HG02981 (cell line): ENCODE measurements at regions not wholly inside any gene's neighbourhood (a gene's known extent, or its start where the extent isn't known, plus 50 kb on each side); places are given as distances from the start of the nearest gene placed in this dataset.
"Not testable (repeated sequence)": the region's sequence is repeated elsewhere in the genome, so short reads cannot be mapped to it uniquely, and the experiment has no call there.

Source experiments
- ATAC-seq: cut with Tn5 transposase; IDR thresholded peaks from one replicate; pipeline ENCODE4 v1.9.1; 2021; ENCODE audit warnings: mild to moderate bottlenecking, moderate library complexity; ENCODE audit not compliant: unreplicated experiment

DNA sequence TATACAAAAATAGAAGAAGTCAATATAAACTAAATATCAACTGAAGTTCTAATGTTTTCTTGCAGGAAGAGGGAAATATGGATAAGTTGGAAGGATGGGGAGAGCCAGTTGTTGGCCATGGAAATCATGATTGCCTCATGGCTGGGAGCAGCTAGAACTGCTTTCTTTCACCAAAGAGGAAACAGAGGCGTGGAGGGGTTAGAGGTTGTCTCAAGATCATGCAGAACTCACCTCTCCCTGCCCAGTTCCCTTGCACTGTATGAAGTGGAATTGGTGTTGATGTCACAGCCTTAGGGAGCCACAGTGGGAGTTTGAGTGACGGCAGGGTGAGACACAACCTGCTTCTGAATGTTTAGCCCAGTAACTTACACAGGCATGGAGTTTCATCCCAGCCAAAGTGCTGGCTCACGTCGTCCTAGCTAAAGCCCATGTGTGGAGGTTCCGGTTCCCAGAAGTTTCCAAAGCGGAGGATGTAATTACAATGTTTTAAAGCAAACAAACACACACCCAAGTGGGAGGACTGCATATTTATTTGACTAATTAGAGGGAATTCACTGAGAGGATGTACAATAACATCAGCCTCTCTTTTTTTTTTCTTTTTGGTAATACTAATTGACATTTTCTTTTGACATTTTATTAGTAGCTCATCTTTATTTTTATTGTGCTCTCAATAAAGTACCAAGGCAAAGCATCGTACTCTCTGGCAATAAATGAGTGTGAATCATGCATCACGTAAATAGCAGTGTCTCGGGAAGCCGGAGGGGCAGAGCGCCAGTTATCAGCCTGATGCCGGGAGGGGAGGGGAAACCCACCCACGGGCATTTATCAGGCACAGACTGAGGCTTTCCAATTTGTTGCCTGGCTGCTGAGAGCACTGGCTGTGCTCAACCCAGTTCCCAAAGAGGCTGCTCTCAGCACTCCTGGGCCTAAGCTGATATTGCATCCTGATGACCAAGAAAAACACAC, 118.7 kb upstream of the CDH5 start:
- no peak for ATAC-seq

DNA sequence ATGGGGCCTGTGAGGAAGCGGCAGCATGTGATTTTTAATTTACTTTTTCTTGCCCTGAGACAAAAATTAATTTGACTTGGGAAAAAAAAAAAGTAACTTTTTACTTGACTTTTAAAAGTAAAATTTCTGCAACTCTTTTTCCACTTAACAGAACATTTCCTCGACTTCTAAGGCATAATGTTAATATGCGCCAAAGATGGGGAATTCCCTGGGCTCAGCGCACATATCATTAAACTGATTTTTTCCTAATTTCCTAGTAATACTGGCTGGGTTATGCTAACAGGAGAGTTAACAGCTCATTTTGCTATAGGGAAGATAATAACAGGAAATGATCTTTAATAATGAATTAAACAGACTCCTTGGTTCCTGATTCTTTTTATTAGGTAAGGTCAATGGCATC, 120.6 kb upstream of the CDH5 start:
- no peak for ATAC-seq

DNA sequence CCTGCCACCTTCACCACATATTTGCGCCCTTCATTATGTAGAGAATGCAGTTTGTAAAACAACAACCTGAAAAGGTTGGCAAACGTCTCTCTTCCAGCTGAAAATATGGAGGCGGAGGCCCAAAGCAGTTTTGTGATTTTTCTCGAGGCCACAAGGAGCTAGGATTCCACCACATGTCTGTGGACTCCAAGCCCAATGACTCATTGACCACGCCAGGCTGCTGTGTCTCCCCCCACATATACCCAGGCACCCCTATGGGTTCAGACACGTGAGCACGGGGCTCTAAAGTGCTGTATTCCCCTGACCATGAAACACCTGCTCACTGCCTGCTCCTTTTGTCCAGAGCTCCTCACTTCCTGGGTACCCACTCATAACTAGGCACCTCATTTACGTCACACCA, 121.4 kb upstream of the CDH5 start:
- no peak for ATAC-seq

DNA sequence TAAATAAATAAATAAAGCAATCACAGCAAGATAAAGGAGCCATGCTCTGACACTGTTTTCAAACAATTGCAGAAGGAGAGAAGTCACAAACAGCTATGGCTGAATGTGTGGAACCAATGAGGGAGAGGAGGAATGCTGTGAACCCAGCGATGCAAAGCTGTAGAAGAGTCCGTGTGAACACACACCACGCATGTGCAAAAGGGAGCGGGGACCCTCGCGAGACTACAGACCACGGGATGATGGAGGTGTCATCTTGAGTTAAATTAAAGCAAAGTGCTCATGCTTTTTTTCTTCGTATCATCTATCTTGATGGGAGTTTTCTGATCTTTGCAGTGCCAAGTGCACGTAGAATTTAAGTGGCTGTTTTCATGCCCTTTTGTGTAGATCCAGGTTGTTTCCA, 123.8 kb upstream of the CDH5 start:
- ATAC-seq, result no peak

DNA sequence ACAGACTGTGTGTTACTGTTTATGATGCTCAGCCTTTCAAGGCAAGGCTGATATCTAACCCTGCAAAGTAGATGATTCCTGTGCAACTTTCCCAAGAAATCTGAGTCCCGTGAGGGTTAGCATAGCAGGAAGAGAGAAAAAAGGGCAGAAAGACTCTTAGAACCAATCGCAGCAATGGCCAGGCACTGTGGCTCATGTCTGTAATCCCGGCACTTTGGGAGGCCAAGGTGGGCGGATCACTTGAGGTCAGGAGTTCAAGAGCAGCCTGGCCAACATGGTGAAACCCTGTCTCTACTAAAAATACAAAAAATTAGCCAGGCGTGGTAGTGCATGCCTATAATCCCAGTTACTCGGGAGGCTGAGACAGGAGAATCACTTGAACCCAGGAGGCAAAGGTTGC, 124.3 kb upstream of the CDH5 start:
- ATAC-seq, result not testable (repeated sequence)

DNA sequence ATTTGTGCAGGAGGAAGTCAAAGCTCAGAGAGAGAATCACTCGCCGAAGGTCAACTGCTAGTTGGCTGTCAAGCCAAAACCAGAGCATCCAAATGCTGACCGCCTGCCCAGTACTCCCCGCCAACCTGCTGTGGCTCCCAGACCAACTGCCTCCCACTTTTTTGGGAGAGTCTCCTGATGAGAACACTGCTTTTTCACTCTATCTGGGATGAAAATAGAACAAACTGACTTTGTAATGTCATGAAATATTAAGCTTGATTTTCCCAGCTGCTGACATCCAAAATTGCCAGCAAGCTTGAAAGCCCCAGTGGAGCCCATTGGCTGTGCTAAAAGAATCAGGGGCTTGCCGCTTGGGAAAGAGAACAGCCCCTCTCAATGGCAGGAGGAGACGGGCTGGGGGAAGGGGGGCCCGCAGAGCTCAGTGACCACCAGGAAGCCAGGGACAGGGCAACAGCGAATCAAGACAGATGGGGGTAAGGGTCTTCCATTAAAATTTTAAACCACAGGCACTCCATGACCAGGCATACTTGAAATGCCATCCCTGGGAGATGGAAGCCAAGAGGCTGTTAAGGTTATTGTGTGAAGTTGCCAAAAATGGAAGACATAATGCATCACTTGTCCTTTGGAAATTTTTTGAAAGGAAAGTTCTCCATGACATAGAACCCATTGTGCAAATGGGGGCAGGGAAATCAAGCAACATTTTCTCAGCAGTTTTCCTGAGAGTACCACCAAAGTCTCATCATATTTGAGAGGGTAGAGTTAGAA, 125.7 kb upstream of the CDH5 start:
- ATAC-seq, result no peak

DNA sequence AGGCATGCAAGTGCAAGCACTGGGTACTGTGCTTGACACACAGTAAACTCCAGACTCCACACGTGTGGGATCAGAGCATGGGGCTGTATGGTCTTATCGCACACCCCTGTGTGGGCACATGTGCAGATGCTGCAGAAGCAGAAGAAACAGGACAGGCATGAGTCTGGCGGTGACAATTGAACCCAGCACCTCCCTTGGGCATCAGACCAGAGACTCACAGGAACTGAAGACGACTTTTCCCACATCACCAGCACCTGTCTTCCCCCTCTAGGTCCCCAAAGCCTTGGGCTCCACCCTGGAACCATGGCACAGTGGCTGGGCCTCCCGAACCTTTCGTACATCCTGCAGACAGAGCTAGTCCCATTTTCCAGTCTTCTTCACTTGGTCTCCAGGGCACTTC, 126.4 kb upstream of the CDH5 start:
- ATAC-seq, result no peak

DNA sequence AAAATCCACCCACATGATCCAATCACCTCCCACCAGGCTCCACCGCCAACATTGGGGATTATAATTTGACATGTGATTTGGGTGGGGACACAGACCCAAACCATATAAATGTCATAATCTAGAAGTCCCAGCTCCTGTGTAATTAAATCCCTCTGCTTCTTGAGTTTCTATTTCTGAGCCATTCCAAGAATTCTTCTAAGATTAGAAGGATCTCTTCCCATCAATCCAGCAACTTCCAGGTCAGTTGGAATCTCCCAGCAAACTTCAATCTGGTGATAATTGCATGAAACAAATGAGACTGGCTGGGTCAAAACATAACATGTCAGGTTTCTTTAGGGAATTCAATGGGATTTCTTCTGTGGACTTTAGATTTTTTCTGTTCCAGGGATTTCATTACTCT, 127.8 kb upstream of the CDH5 start:
- ATAC-seq, result no peak

DNA sequence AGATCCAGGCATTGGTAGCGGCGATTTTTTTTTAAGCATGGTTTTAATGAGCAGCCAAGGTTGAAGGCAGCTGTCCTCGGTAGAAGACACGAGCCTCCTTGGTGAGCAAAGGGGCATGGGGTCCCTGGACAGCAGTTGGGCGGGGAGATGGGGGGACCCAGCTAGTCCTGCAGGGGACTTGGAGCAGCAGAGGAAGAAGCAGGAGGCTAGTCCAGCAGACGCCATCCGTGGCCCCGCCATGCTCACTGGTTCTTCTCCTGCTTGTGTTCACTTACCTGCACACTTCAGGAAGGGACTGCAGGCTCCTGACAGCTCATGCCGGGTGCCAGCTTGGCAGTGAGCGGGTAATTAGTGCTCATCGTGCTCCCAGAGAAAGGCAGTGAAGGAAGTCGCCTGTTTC, 130.2 kb upstream of the CDH5 start:
- ATAC-seq, result no peak

DNA sequence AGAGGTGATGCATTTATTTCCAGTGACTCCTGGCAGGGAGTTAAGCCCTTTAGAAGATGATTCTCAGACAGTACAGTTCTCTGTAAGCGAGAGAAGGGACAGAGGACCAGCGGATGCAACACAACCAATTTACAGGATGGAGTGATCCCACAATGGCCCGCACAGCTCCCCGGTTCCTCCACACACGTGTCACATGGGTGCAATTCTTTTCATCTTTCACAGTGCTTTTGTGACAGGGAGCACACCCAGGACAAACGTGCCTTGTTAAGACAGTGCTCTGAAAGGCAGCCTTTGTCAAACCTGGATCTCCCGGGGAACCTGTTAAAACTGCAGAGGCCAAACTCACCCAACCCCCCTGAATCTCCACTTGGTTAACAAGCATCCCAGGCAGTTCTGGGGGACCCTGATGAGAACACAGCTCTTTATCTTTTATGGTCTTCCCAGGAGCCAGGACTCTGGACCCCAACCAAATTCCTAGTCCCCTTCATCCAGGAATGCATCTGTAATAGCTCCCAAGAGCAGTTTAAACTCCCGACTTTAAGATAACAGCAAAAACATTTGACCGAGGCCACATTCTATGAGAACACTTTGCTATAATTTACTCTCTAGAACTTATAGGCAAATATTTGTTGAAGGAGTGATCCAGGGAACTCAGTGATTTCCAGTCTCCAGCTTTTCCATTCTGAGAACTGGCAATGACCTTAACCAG, 134.9 kb upstream of the CDH5 start:
- no peak for ATAC-seq

DNA sequence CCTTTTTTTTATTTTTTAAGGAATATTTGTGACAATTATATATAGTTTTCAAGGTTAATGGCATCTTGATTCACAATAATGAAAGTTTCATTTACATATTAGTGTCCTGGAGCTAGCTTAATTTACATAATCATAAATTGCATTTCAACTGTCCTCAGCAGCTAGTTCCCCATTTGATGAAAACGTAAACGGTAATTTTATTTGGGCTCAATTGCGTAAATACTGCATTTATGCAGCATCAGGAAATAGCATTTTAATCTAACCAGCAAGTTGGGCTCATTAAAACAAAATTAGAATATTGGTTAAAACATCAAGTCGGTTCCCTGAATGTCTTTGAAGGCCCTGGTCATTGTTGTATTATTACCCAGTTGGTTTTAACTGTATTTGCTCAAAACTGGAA, 136.8 kb upstream of the CDH5 start:
- no peak for ATAC-seq

DNA sequence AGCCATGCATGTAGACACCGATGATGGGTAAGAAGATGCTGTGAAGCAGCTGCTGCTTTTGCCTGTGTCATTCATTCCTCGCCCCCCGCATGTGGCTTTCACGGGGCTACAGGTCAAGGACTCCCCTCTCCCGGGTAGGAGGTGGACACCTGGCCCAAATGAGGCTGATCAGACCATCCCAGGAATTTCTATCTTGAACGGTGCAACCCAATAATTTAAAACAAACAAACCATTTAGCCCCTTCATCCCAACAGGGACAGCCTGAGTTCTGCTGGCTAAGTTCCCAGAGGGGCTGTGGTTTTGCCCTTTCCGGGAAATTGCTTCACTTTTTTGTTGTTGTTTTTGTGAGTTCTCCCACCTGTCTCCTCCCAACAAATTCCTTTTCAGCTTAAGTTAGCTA, 137.7 kb upstream of the CDH5 start:
- no peak for ATAC-seq

DNA sequence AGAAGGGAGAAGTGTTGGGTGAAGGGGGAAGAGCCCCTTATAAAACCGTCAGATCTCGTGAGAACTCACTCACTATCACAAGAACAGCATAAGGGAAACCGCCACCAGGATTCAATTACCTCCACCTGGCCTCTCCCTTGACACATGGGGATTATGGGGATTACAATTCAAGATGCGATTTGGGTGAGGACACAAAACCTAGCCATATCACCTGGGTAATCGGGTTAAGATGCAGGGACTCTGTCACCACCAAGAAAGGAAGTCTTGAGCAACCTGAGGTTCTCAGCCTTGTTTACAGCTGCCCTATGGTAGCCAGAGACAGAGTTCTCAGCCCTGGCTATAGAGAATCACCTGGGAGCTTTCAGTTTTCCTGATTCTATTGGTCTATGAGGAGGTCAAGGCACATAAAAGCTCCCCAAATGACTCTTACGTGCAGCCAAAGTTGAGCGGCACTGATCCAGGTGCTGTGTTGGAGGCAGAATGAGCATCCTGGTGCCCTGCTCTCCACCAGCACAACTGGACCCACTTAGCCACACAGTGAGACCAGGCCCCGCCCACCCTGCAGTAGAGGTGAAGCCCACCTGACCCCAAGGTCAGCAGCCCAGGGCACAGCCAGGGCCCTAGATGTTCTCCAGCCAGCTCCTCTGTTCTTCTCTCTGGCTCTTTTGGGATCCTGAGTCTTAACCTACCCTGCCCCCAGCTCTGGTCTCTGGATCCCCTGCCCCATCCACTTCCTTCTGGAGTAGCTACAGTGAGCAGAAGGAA, 138.5 kb upstream of the CDH5 start:
- no peak for ATAC-seq

DNA sequence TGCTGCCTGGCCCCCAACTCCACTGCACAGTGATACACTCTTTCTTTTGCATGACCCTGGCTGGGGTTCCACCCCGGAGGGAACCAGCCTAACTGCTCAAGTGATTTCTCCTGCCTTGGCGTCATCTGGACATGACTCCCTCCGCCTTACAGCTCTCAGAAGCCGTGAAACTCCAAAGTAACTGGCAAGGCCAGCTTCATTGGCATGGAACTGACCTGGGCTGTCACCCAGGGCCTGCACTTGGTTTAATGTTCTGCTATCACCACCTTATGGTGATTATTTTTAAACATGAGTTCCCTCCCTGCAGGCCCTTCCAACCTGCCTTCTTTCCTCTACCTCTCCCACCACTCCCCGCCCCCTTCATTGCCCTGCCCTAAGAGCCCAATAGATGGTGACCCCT, 139.7 kb upstream of the CDH5 start:
- ATAC-seq, result no peak

DNA sequence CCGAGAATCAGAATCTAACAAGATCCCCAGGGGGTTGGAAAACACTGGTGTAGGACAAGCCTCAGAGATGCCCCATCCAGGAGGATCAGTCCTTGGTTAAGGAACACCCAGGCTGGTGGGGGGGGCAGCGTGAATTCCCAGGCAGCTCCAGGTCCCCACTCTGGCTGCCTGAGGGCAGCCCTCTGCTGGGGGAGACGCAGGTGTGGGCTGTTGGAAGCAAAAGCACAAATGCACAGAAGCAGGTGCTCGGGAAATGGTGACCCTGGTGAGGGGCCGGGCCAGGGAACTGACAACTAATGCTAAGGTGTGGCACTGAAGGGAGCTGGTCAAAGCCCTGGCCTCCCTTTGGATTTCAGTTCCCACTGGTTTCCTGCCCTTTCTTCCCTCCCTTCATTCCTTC, 140.8 kb upstream of the CDH5 start:
- no peak for ATAC-seq

DNA sequence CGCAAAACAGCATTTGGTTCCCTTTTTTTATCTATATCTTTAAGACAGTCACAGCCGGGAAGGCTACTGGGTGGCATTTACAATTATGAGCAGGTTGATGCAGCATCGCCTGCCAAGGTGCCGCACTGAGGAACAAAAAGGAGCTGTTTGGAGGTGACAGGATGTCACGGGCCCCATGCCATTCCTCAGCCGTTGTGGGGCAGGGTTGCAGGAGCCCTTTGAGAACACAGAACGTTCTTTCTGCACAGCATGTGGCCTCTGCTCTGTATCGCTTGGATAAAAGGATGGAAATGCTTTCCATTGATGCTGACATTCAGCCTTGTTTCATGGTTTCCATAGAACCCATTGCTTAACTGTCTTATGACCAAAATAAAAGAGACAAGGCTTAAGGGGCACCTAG, 141.9 kb upstream of the CDH5 start:
- no peak for ATAC-seq

DNA sequence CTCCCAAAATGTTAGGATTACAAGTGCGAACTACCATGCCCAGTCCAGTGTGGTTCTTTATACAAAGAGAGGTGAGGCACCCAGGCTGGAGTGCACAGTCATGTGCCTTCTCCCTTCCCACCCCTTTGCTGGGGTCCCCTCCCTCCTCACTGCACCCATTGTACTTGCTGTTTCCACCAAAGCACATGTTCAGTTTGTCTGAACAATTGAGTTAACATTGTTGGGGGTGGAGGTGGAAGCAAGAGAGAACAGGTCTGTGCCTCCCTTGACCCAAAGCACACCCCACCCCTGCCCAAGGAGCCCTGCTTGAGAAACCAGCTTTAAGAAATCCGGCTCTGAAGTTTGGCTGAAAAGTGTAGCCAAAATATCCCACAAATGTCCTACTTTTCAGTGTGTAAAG, 142.3 kb upstream of the CDH5 start:
- ATAC-seq, result no peak

DNA sequence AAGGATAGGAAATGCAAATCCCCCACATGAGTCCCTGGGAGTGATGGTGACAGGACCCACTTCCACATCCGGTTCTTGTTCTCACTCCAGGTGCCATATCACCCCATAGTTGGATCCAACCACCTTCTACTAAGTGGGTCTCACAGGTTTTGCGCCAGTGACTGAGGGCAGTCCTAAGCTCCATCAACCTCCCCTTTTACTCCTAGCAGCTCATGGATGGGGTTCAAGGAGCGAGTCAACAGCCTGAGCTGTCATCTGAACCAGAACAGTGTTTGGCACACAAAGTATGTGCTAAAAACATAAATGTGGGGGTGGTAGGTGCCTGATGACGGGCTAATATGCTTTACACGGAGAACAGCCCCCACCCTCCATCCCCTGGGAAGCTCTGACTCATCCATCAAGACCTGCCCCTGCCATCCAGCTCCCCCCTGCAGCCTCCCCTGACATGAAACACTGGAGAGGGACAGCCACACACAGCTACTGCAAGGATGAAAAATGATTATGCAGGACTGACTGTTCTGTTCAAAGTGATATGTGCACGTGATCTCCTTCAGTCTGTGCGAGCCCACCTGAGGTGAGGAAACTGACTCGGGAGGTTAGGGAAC, 143.2 kb upstream of the CDH5 start:
- ATAC-seq, result no peak

DNA sequence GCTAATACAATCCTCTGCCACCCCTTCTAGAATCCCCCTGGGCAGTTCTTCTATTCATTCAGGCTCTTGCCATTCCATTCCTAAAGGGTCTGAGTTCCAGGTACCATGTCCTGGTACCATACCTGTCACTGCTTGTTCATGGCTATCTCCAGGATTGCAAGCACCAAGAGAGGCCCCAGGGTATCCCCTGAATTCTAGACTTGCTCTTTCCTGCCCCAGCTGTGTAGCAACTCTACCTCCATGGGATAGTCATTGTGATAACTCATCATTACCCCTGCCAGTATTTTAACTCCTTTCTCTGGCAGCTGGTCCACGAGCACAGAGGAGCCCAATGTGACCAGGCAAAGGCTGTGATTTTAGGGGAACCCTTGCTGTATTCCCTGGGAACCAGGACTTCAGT, 143.7 kb upstream of the CDH5 start:
- no peak for ATAC-seq

DNA sequence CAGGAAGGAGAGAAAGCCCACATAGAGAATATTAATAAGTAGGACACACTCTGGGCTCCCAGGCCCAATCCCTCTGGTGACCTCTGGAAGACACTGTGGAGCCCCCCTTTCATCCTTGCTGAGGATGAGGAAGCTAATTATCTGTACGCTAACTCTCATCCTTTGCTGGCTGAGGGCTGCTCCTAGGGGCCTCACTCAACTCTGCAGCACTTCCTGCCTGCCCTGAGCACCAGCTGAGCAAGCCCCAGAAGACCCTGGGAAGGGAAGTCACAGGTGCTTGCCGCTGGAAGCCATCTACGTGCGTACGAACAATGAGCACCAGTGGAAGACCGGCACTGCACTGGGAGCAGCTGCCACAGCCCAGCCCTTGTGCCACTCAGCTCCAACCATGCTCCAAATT, 145.8 kb upstream of the CDH5 start:
- no peak for ATAC-seq
